ENCODE measurements at regions not wholly inside any gene's neighbourhood (a gene's known extent, or its start where the extent isn't known, plus 50 kb on each side); places are given as distances from the start of the nearest gene placed in this dataset.

GRCh38 chr14:65184032-65184764 is 81.9 kb upstream of the MAX start:
- TF ChIP-seq ZNF644 (CRISPR knock-in tag; IDR thresholded peaks at IDR 0.05; ENCODE audit: low read depth) = no peak
- TF ChIP-seq FOXC1 (CRISPR knock-in tag; IDR thresholded peaks at IDR 0.05; ENCODE audit: borderline replicate concordance) = no peak
- TF ChIP-seq ZBTB43 (CRISPR knock-in tag; conservative IDR thresholded peaks at IDR 0.05) = no peak
- no peak for TF ChIP-seq ARID3A (IDR thresholded peaks at IDR 0.05; ENCODE audit: low read depth, low read length)
- no peak for TF ChIP-seq DMTF1 (CRISPR knock-in tag; IDR thresholded peaks at IDR 0.05)
- no peak for TF ChIP-seq JARID2 (CRISPR knock-in tag; IDR thresholded peaks at IDR 0.05; ENCODE audit: insufficient replicate concordance)
- TF ChIP-seq HNF4G (IDR thresholded peaks at IDR 0.05; ENCODE audit: borderline replicate concordance, low read depth, low read length) = no peak
- TF ChIP-seq HNF4G (CRISPR knock-in tag; IDR thresholded peaks at IDR 0.05; ENCODE audit: borderline replicate concordance, low read depth) = no peak
- no peak for TF ChIP-seq CERS6 (CRISPR knock-in tag; IDR thresholded peaks at IDR 0.05)
- no peak for TF ChIP-seq ZNF446 (CRISPR knock-in tag; IDR thresholded peaks at IDR 0.05)
- no peak for TF ChIP-seq SMARCC2 (IDR thresholded peaks at IDR 0.05)
- no peak for TF ChIP-seq SCMH1 (CRISPR knock-in tag; IDR thresholded peaks at IDR 0.05; ENCODE audit: borderline replicate concordance)
- no peak for TF ChIP-seq SNAPC2 (CRISPR knock-in tag; IDR thresholded peaks at IDR 0.05)
- TF ChIP-seq FOXA3 (CRISPR knock-in tag; IDR thresholded peaks at IDR 0.05) = no peak
- TF ChIP-seq ZNF761 (CRISPR knock-in tag; conservative IDR thresholded peaks at IDR 0.05) = no peak
- no peak for TF ChIP-seq CCAR2 (optimal IDR thresholded peaks at IDR 0.05; ENCODE audit: low read depth, low read length)
- TF ChIP-seq ZNF850 (CRISPR knock-in tag; conservative IDR thresholded peaks at IDR 0.05) = no peak
- Histone ChIP-seq H2AFZ (ENCODE audit: low read length) (no peak overlapping the region), H3K36me3 (replicated peaks in 1 of 2; ENCODE audit: control insufficient read depth in 1 of 2, insufficient read depth in 2 of 2, low read length in 2 of 2) (no peaks in the 10 kb centered on the region), H3K4me2 (ENCODE audit: low read depth, low read length) (no peak overlapping the region), H4K20me1 (ENCODE audit: insufficient read depth, low read length) (no peaks in the 10 kb centered on the region), H3K4me3 (replicated peaks in 1 of 3; ENCODE audit: insufficient read depth in 1 of 3, low read depth in 2 of 3, low read length in 3 of 3) (no peak overlapping the region), H3K27ac (ENCODE audit: extremely low read length, insufficient read depth, low read length) (no peak overlapping the region), H3K4me1 (ENCODE audit: insufficient read depth, low read length) (peaks cover 34% of the 10 kb centered on the region), H3K27me3 (ENCODE audit: control insufficient read depth in 1 of 2, insufficient read depth in 2 of 2, low read length in 2 of 2) (peaks cover 0 to 1% of the 10 kb centered on the region in 2 experiments; a peak in 1 of 5 replicates), H3K9ac (ENCODE audit: insufficient read depth, low read depth, low read length) (no peak overlapping the region), H3K9me3 (ENCODE audit: low read length) (peaks cover 14% of the 10 kb centered on the region), H3K79me2 (ENCODE audit: insufficient read depth, low read length) (no peaks in the 10 kb centered on the region)
- BruUV-seq (replicated peaks) = no TSS peak
- 29% methylated on average over 8 of the region's 8 CpGs for WGBS (ENCODE audit: low lambda C conversion rate)
- intact Hi-C loops (cut with micrococcal nuclease; ENCODE audit: unreplicated experiment) (no loop called here), in situ Hi-C loops (cut with HindIII; ENCODE audit: extremely low pct_ligation_motif_present, low pct_unique_long_range_greater_than_20kb) (no loop called here)
- CTCF ChIA-PET (ENCODE audit: low intra/inter-chr PET ratio, low total read pairs) = no interaction called here
- DNase-seq (ENCODE audit: low spot score) = no peak
- no peak for FAIRE-seq
- no peak for ATAC-seq
- POLR2A ChIA-PET = no interaction called here
